ENCODE measurements at regions not wholly inside any gene's neighbourhood (a gene's known extent, or its start where the extent isn't known, plus 50 kb on each side); places are given as distances from the start of the nearest gene placed in this dataset.

GRCh38 chr4:14400307-14400706, 602.0 kb upstream of the CPEB2 start:
- TF ChIP-seq ZFP3 (tag by site-specific recombination; IDR thresholded peaks at IDR 0.05; ENCODE audit: low read depth) (no peak), ZBTB6 (tag by site-specific recombination; IDR thresholded peaks at IDR 0.05) (no peak), CTCF (tag by site-specific recombination; IDR thresholded peaks at IDR 0.05) (no peak), REST (tag by site-specific recombination; IDR thresholded peaks at IDR 0.05) (no peak), ZBTB48 (tag by site-specific recombination; IDR thresholded peaks at IDR 0.05) (no peak), ZNF560 (tag by site-specific recombination; IDR thresholded peaks at IDR 0.05; ENCODE audit: borderline replicate concordance) (no peak), PRDM4 (tag by site-specific recombination; IDR thresholded peaks at IDR 0.05) (no peak)

Measured in HEK293 (cell line).